NCI-H524 (cell line): ENCODE measurements at regions not wholly inside any gene's neighbourhood (a gene's known extent, or its start where the extent isn't known, plus 50 kb on each side); places are given as distances from the start of the nearest gene placed in this dataset.

Experiments
- DNase-seq, 2 experiments: peaks; one replicate each; lab custom pipeline; 2025; lab: John Stamatoyannopoulos, UW

- no peak for DNase-seq
Measured at GRCh38 chr7:130910949-130911944, 177.2 kb upstream of the KLF14 start.

DNA sequence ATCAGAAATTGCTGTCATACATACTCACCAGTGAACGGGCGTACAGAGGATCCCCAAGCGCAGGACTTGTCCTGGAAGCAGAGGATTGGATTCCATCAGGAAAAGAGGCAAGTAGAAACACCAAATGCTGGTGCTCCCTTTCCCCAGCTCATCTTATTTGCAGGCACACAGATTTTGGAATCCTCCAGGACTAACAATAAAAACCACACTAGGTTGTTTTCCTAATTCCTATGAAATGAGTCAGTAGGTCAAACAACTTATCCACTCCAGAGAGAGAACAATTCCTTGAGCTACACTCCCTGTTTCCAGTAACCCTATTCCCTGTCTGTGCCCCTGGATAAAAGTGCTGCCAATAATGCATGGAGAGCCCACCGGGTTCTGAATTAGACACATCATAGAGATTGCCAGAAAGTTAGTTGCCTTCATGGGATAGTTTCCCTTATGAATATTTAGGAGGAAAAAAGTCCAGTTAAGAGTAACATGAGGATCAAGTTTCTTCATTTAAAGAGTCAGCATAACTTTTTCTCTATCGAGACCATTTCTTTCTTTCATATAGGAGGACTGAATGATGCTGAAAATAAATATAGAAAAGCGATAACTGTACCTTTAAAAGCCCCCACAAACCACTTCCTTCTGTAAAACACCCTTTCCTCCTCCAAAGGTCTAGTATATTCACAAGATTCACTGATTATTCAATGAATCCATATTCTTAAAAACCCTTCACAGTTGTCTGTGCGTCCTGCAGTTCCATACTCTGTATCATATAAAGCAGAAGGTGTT, 178.3 kb upstream of the KLF14 start:
- DNase-seq = no peak

- DNase-seq = no peak
Measured at GRCh38 chr7:130912862-130913638, 179.0 kb upstream of the KLF14 start.

DNA sequence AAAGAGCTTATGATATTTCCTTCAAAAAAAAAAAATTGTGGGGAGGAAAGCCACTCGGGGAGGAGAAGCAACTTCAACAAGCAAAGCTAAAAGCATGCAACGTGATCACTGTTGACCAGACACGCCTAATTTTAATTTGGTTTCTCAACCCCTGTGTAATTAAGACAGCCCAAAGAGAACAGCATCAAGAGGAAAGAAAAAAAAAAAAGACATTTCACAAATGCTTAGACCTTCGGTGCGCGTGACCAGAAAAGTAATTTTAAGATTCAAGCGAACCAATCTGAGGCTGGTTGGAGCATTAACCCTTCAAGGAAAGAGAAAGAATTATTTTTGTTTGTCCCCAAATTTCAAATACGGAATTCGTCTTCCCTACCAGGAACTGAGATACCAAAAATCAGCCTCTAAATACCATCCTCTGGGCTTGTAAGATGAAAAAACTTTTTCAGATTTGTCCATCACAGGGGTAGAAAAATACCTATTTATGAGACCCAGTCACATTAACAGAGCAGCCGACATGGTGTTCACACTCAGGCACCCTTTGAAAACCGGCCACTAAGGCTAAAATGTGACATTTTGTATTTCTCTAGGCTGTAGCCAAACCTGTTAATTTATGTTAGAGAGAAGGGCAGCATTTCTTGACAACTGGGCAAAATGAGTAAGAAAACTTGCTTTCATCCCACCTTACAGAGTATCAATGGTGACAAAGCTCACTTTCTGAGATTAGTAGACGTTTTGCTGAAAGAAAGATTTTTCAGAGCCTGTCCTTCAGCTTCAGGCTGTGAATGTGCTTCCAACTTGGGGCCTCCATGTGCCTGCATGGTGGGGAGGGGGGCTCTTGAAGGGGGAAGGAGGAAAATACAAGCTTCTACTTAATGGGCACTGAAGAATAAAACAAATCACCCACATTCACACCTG, 179.9 kb upstream of the KLF14 start:
- DNase-seq = no peak

GRCh38 chr7:130914554-130915294, 180.7 kb upstream of the KLF14 start:
- no peak for DNase-seq

- no peak for DNase-seq
Measured at GRCh38 chr7:130917669-130918128, 183.7 kb upstream of the KLF14 start.

DNA sequence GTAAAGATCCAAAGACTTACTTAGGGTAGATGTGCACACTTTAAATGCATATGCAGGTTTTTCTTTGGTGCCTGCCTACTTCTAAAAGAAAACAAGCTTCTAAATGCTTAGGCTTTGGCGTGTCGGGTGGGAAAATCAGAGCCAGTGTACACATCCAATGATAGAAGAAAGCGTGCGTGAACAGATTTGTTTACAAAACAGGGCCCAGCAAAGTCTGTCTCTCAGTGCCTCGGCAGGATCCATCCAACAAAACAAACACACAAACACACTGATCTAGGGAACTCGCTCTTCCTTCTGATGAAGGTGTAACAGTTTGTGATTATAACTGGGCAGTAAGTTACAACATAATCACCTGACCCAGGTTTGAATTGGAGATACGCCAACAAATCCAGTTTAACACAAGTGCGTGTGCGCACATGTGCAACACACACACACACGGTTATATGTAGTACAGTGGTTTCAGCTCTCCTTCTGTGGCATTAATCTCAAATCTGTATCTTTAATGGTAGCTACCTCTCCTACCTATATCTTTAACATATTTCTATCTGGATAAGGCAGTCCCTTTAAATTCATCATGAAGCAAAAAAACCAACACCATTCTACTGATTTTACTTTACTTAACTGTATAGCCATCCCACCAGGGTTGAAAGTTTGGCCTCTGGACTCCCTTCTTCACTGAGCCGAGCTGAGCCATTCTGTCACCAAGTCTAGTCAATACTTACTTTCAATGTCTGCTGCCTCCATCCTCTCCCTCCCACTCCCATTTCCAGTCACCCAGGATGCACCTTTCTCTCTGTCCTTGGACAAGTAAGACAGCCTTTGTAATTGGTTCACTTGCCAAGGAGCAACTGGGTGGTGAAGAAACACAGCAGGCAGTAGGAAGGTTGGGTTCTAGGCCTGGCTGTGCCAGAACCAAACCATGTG, 184.4 kb upstream of the KLF14 start:
- DNase-seq = no peak

DNA sequence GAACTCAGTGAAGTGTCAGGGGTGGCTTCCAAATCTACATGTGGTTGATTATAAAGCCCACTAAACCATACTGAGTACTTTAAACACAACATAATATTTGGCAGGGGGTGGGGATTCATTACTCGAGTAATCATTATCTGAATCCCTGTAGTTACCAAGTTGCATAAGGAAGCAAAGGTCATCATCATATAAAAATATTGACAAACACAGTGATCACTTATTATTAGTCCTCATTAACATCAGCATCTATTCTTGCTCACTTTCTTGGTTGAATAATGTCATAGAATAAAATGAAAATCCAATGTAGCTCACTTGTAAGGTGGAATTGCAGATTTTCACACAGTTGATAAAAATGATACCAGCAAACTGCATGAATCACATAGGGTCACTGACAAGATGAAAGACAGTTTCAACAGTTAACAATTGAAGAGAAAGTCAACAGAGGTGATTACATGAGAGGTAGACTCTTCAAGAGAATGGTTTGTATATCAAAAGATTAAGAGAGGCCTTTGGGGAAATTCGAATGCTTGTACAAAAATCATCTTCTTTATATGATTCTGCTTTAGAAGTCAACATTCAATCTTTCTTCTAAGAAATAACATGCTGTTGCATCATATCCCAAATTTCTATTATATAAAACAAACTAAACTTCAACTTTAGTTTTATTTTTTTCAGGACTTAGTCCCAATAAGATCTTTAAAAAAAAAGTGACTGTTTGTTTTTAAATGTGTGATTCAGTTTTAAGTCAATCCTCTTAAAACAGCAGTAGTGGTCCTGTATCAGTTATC, 185.5 kb upstream of the KLF14 start:
- DNase-seq = no peak

GRCh38 chr7:130920122-130920521, 186.1 kb upstream of the KLF14 start:
- no peak for DNase-seq

DNA sequence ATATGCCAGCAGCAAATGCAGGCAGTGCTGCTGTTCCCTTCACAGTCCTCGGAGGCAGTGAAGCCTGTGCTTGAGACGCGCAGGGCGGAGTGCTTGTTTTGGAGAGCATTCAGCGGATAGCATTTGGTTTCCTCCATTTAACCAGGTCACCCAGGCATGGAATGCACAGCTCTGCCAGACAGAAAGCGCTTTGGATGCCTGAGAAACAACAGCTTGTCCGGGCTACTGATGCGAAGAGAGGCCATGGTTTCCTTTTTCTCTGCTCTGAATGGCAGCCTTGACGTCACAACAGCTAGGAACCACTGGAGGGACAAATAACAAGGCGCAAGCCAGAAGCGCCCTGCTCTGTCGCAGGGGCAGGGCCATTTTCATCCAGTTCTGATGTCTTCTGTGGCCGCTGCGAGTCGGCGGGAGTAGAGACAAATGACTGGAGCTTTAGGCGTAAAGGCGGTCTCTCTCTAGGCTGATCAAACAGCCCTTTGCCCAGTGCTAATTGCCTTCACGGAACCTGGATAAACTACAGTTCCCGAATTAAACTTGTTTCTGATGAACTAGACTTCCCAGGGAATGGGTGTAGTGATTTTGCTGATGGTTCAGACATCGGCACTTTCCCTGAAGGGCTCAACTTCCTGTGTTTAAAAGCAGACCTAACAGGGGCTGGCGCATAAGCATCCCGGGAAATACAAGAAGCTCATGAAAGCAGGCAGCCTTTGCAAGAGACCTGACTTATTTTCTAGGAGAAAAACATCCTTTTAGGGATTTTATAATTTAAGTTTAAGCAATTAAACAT, 187.6 kb upstream of the KLF14 start:
- no peak for DNase-seq

- DNase-seq = no peak
Measured at GRCh38 chr7:130922206-130923112, 188.5 kb upstream of the KLF14 start.

- DNase-seq = no peak
Measured at GRCh38 chr7:130923365-130923764, 189.4 kb upstream of the KLF14 start.

GRCh38 chr7:130923930-130924329, 189.9 kb upstream of the KLF14 start:
- DNase-seq = no peak

GRCh38 chr7:130925136-130925794, 191.3 kb upstream of the KLF14 start:
- no peak for DNase-seq

- no peak for DNase-seq
Measured at GRCh38 chr7:130926001-130926691, 192.1 kb upstream of the KLF14 start.
